HEK293T (cell line): ENCODE measurements at regions not wholly inside any gene's neighbourhood (a gene's known extent, or its start where the extent isn't known, plus 50 kb on each side); places are given as distances from the start of the nearest gene placed in this dataset.

Experiments
- FOXM1 ChIP-seq: fragments of 450-650 bp; IDR thresholded peaks from 2 replicates; pipeline ENCODE4 v1.6.1; 2017; ENCODE audit warnings: mild to moderate bottlenecking, borderline replicate concordance
- SP1 ChIP-seq: fragments of 450-650 bp; IDR thresholded peaks from 2 replicates; pipeline ENCODE4 v1.6.1; 2017
- SUZ12 ChIP-seq: fragments of 450-650 bp; IDR thresholded peaks from 2 replicates; pipeline ENCODE4 v1.6.1; 2016; ENCODE audit warnings: mild to moderate bottlenecking
- TARDBP ChIP-seq: fragments of 450-650 bp; IDR thresholded peaks from 2 replicates; pipeline ENCODE4 v1.6.1; 2016

GRCh38 chr6:92634561-92634960 is 784.8 kb downstream of the EPHA7 start:
- TF ChIP-seq TARDBP = no peak
- TF ChIP-seq SUZ12 = no peak
- TF ChIP-seq SP1 = no peak
- TF ChIP-seq FOXM1 = no peak
